DMS53 (cell line): ENCODE measurements at regions not wholly inside any gene's neighbourhood (a gene's known extent, or its start where the extent isn't known, plus 50 kb on each side); places are given as distances from the start of the nearest gene placed in this dataset.
"Not testable (repeated sequence)": the region's sequence is repeated elsewhere in the genome, so short reads cannot be mapped to it uniquely, and the experiment has no call there.

Experiments
- DNase-seq: peaks from one replicate; lab custom pipeline; 2025; lab: John Stamatoyannopoulos, UW

- no peak for DNase-seq
Observed at GRCh38 chr2:111251711-111252110, 131.0 kb downstream of the BCL2L11 start.

GRCh38 chr2:111252436-111252835 lies 131.7 kb downstream of the BCL2L11 start:
- DNase-seq: no peak

- not testable (repeated sequence) for DNase-seq
Observed at GRCh38 chr2:111254916-111255315, 134.2 kb downstream of the BCL2L11 start.

GRCh38 chr2:111256628-111257027 lies 135.9 kb downstream of the BCL2L11 start:
- DNase-seq: not testable (repeated sequence)

- DNase-seq: not testable (repeated sequence)
Observed at GRCh38 chr2:111257607-111258006, 136.9 kb downstream of the BCL2L11 start.

- not testable (repeated sequence) for DNase-seq
Observed at GRCh38 chr2:111258318-111258717, 137.6 kb downstream of the BCL2L11 start.

GRCh38 chr2:111262627-111263379 lies 142.1 kb downstream of the BCL2L11 start:
- not testable (repeated sequence) for DNase-seq

- not testable (repeated sequence) for DNase-seq
Observed at GRCh38 chr2:111263380-111264017, 142.8 kb downstream of the BCL2L11 start.

- DNase-seq: not testable (repeated sequence)
Observed at GRCh38 chr2:111264956-111265355, 144.2 kb downstream of the BCL2L11 start.

GRCh38 chr2:111266556-111266955 lies 145.8 kb downstream of the BCL2L11 start:
- not testable (repeated sequence) for DNase-seq

- not testable (repeated sequence) for DNase-seq
Observed at GRCh38 chr2:111267038-111267437, 146.3 kb downstream of the BCL2L11 start.

GRCh38 chr2:111269761-111270323 lies 149.1 kb downstream of the BCL2L11 start:
- DNase-seq: not testable (repeated sequence)

GRCh38 chr2:111270569-111270968 lies 149.9 kb downstream of the BCL2L11 start:
- not testable (repeated sequence) for DNase-seq

- not testable (repeated sequence) for DNase-seq
Observed at GRCh38 chr2:111271647-111272304, 151.1 kb downstream of the BCL2L11 start.

GRCh38 chr2:111273007-111273406 lies 152.3 kb downstream of the BCL2L11 start:
- not testable (repeated sequence) for DNase-seq

- not testable (repeated sequence) for DNase-seq
Observed at GRCh38 chr2:111275047-111275853, 154.5 kb downstream of the BCL2L11 start.

- DNase-seq: not testable (repeated sequence)
Observed at GRCh38 chr2:111275854-111276171, 155.1 kb downstream of the BCL2L11 start.

GRCh38 chr2:111278133-111278532 lies 157.4 kb downstream of the BCL2L11 start:
- not testable (repeated sequence) for DNase-seq

- not testable (repeated sequence) for DNase-seq
Observed at GRCh38 chr2:111280709-111281286, 160.1 kb downstream of the BCL2L11 start.

- not testable (repeated sequence) for DNase-seq
Observed at GRCh38 chr2:111282162-111282561, 161.4 kb downstream of the BCL2L11 start.
